ENCODE measurements at regions not wholly inside any gene's neighbourhood (a gene's known extent, or its start where the extent isn't known, plus 50 kb on each side); places are given as distances from the start of the nearest gene placed in this dataset.

DNA sequence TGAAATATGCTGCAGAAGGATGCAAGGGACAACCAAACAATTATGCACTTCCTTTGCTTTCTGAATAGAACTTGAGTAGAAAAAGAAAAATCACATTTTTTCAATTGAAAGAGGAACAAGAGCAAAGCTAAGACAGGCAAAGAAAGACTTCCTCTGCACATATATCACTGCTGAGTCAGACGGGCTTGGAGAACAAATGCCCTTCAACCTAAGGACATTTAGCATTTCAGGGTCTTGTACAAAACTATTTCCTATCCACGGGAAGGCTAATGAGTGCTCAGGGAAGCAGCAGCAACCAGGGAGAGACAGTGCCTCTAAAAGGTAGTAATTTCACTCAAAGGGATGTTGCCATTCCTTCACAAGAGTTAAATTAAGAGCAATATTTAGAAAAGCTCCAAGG lies 570.0 kb upstream of the GCFC2 start:
- TF ChIP-seq, protein P1, sequence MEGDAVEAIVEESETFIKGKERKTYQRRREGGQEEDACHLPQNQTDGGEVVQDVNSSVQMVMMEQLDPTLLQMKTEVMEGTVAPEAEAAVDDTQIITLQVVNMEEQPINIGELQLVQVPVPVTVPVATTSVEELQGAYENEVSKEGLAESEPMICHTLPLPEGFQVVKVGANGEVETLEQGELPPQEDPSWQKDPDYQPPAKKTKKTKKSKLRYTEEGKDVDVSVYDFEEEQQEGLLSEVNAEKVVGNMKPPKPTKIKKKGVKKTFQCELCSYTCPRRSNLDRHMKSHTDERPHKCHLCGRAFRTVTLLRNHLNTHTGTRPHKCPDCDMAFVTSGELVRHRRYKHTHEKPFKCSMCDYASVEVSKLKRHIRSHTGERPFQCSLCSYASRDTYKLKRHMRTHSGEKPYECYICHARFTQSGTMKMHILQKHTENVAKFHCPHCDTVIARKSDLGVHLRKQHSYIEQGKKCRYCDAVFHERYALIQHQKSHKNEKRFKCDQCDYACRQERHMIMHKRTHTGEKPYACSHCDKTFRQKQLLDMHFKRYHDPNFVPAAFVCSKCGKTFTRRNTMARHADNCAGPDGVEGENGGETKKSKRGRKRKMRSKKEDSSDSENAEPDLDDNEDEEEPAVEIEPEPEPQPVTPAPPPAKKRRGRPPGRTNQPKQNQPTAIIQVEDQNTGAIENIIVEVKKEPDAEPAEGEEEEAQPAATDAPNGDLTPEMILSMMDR (IDR thresholded peaks at IDR 0.05): no peak
- TF ChIP-seq POLR2A (IDR thresholded peaks at IDR 0.05): no peak
